ENCODE measurements at regions not wholly inside any gene's neighbourhood (a gene's known extent, or its start where the extent isn't known, plus 50 kb on each side); places are given as distances from the start of the nearest gene placed in this dataset.

GRCh38 chr18:57270156-57270555 is 82.2 kb upstream of the ST8SIA3 start:
- Histone ChIP-seq H3K9ac (ENCODE audit: low read depth in 1 of 3, low read length in 3 of 3) (no peak overlapping the region), H3K4me1 (ENCODE audit: control insufficient read depth in 3 of 3, insufficient read depth in 3 of 3, low read length in 3 of 3) (no peaks in the 10 kb centered on the region), H3K36me3 (ENCODE audit: control insufficient read depth in 3 of 3, insufficient read depth in 3 of 3, low read length in 3 of 3) (no peaks in the 10 kb centered on the region), H3K27me3 (ENCODE audit: control insufficient read depth in 3 of 3, insufficient read depth in 3 of 3, low read length in 3 of 3) (no peaks in the 10 kb centered on the region), H3K27ac (ENCODE audit: low read depth, low read length) (no peak overlapping the region), H3K9me3 (ENCODE audit: control insufficient read depth in 3 of 3, low read length in 3 of 3) (no peaks in the 10 kb centered on the region), H3K4me3 (ENCODE audit: low read length in 3 of 3) (no peak overlapping the region)

- Histone ChIP-seq H3K9ac (ENCODE audit: low read depth in 1 of 3, low read length in 3 of 3) (no peak overlapping the region), H3K4me3 (ENCODE audit: low read length in 3 of 3) (no peak overlapping the region), H3K36me3 (ENCODE audit: control insufficient read depth in 3 of 3, insufficient read depth in 3 of 3, low read length in 3 of 3) (no peaks in the 10 kb centered on the region), H3K4me1 (ENCODE audit: control insufficient read depth in 3 of 3, insufficient read depth in 3 of 3, low read length in 3 of 3) (no peaks in the 10 kb centered on the region), H3K27me3 (ENCODE audit: control insufficient read depth in 3 of 3, insufficient read depth in 3 of 3, low read length in 3 of 3) (no peaks in the 10 kb centered on the region), H3K27ac (ENCODE audit: low read depth, low read length) (no peak overlapping the region), H3K9me3 (ENCODE audit: control insufficient read depth in 3 of 3, low read length in 3 of 3) (no peaks in the 10 kb centered on the region)
Measured at GRCh38 chr18:57273194-57273593, 79.2 kb upstream of the ST8SIA3 start.

GRCh38 chr18:57275111-57275510 is 77.2 kb upstream of the ST8SIA3 start:
- Histone ChIP-seq H3K4me1 (ENCODE audit: control insufficient read depth in 3 of 3, insufficient read depth in 3 of 3, low read length in 3 of 3) (no peaks in the 10 kb centered on the region), H3K27me3 (ENCODE audit: control insufficient read depth in 3 of 3, insufficient read depth in 3 of 3, low read length in 3 of 3) (no peaks in the 10 kb centered on the region), H3K9me3 (ENCODE audit: control insufficient read depth in 3 of 3, low read length in 3 of 3) (no peaks in the 10 kb centered on the region), H3K9ac (ENCODE audit: low read depth in 1 of 3, low read length in 3 of 3) (no peak overlapping the region), H3K27ac (ENCODE audit: low read depth, low read length) (no peak overlapping the region), H3K36me3 (ENCODE audit: control insufficient read depth in 3 of 3, insufficient read depth in 3 of 3, low read length in 3 of 3) (no peaks in the 10 kb centered on the region), H3K4me3 (ENCODE audit: low read length in 3 of 3) (no peak overlapping the region)

GRCh38 chr18:57276829-57277228 is 75.5 kb upstream of the ST8SIA3 start:
- Histone ChIP-seq H3K9me3 (ENCODE audit: control insufficient read depth in 3 of 3, low read length in 3 of 3) (no peaks in the 10 kb centered on the region), H3K27me3 (ENCODE audit: control insufficient read depth in 3 of 3, insufficient read depth in 3 of 3, low read length in 3 of 3) (no peaks in the 10 kb centered on the region), H3K4me3 (ENCODE audit: low read length in 3 of 3) (no peak overlapping the region), H3K27ac (ENCODE audit: low read depth, low read length) (no peak overlapping the region), H3K4me1 (ENCODE audit: control insufficient read depth in 3 of 3, insufficient read depth in 3 of 3, low read length in 3 of 3) (no peaks in the 10 kb centered on the region), H3K36me3 (ENCODE audit: control insufficient read depth in 3 of 3, insufficient read depth in 3 of 3, low read length in 3 of 3) (no peaks in the 10 kb centered on the region), H3K9ac (ENCODE audit: low read depth in 1 of 3, low read length in 3 of 3) (no peak overlapping the region)

GRCh38 chr18:57278933-57279332 is 73.4 kb upstream of the ST8SIA3 start:
- H3K4me3 ChIP-seq (ENCODE audit: low read length in 3 of 3), result no peak overlapping the region
- no peak overlapping the region for H3K9ac ChIP-seq (ENCODE audit: low read depth in 1 of 3, low read length in 3 of 3)
- H3K27me3 ChIP-seq (ENCODE audit: control insufficient read depth in 3 of 3, insufficient read depth in 3 of 3, low read length in 3 of 3), result no peaks in the 10 kb centered on the region
- H3K36me3 ChIP-seq (ENCODE audit: control insufficient read depth in 3 of 3, insufficient read depth in 3 of 3, low read length in 3 of 3), result no peaks in the 10 kb centered on the region
- H3K9me3 ChIP-seq (ENCODE audit: control insufficient read depth in 3 of 3, low read length in 3 of 3), result no peaks in the 10 kb centered on the region
- H3K4me1 ChIP-seq (ENCODE audit: control insufficient read depth in 3 of 3, insufficient read depth in 3 of 3, low read length in 3 of 3), result no peaks in the 10 kb centered on the region
- H3K27ac ChIP-seq (ENCODE audit: low read depth, low read length), result no peak overlapping the region

- H3K27ac ChIP-seq (ENCODE audit: low read depth, low read length), result no peak overlapping the region
- no peaks in the 10 kb centered on the region for H3K9me3 ChIP-seq (ENCODE audit: control insufficient read depth in 3 of 3, low read length in 3 of 3)
Measured at GRCh38 chr18:57281519-57281918, 70.8 kb upstream of the ST8SIA3 start.

GRCh38 chr18:57286949-57287348 is 65.4 kb upstream of the ST8SIA3 start:
- H3K4me3 ChIP-seq (ENCODE audit: low read length in 3 of 3), result no peak overlapping the region
- no peaks in the 10 kb centered on the region for H3K4me1 ChIP-seq (ENCODE audit: control insufficient read depth in 3 of 3, insufficient read depth in 3 of 3, low read length in 3 of 3)
- H3K36me3 ChIP-seq (ENCODE audit: control insufficient read depth in 3 of 3, insufficient read depth in 3 of 3, low read length in 3 of 3), result no peaks in the 10 kb centered on the region
- H3K27me3 ChIP-seq (ENCODE audit: control insufficient read depth in 3 of 3, insufficient read depth in 3 of 3, low read length in 3 of 3), result no peaks in the 10 kb centered on the region
- no peak overlapping the region for H3K27ac ChIP-seq (ENCODE audit: low read depth, low read length)
- peaks cover 0 to 2% (median 0%) of the 10 kb centered on the region in 3 donors for H3K9me3 ChIP-seq (ENCODE audit: control insufficient read depth in 3 of 3, low read length in 3 of 3)
- H3K9ac ChIP-seq (ENCODE audit: low read depth in 1 of 3, low read length in 3 of 3), result no peak overlapping the region

More at GRCh38 chr18:57281519-57281918, 70.8 kb upstream of the ST8SIA3 start:
- no peaks in the 10 kb centered on the region for H3K27me3 ChIP-seq (ENCODE audit: control insufficient read depth in 3 of 3, insufficient read depth in 3 of 3, low read length in 3 of 3)
- no peaks in the 10 kb centered on the region for H3K4me1 ChIP-seq (ENCODE audit: control insufficient read depth in 3 of 3, insufficient read depth in 3 of 3, low read length in 3 of 3)
- H3K36me3 ChIP-seq (ENCODE audit: control insufficient read depth in 3 of 3, insufficient read depth in 3 of 3, low read length in 3 of 3), result no peaks in the 10 kb centered on the region
- H3K9ac ChIP-seq (ENCODE audit: low read depth in 1 of 3, low read length in 3 of 3), result no peak overlapping the region
- no peak overlapping the region for H3K4me3 ChIP-seq (ENCODE audit: low read length in 3 of 3)

- Histone ChIP-seq H3K27me3 (ENCODE audit: control insufficient read depth in 3 of 3, insufficient read depth in 3 of 3, low read length in 3 of 3) (no peaks in the 10 kb centered on the region), H3K36me3 (ENCODE audit: control insufficient read depth in 3 of 3, insufficient read depth in 3 of 3, low read length in 3 of 3) (no peaks in the 10 kb centered on the region), H3K4me3 (ENCODE audit: low read length in 3 of 3) (no peak overlapping the region), H3K9ac (ENCODE audit: low read depth in 1 of 3, low read length in 3 of 3) (no peak overlapping the region), H3K9me3 (ENCODE audit: control insufficient read depth in 3 of 3, low read length in 3 of 3) (peaks cover 0 to 2% (median 0%) of the 10 kb centered on the region in 3 donors), H3K4me1 (ENCODE audit: control insufficient read depth in 3 of 3, insufficient read depth in 3 of 3, low read length in 3 of 3) (no peaks in the 10 kb centered on the region), H3K27ac (ENCODE audit: low read depth, low read length) (no peak overlapping the region)
Measured at GRCh38 chr18:57287766-57288165, 64.6 kb upstream of the ST8SIA3 start.

GRCh38 chr18:57294547-57294946 is 57.8 kb upstream of the ST8SIA3 start:
- Histone ChIP-seq H3K27me3 (ENCODE audit: control insufficient read depth in 3 of 3, insufficient read depth in 3 of 3, low read length in 3 of 3) (no peaks in the 10 kb centered on the region), H3K9ac (ENCODE audit: low read depth in 1 of 3, low read length in 3 of 3) (no peak overlapping the region), H3K36me3 (ENCODE audit: control insufficient read depth in 3 of 3, insufficient read depth in 3 of 3, low read length in 3 of 3) (no peaks in the 10 kb centered on the region), H3K4me3 (ENCODE audit: low read length in 3 of 3) (no peak overlapping the region), H3K9me3 (ENCODE audit: control insufficient read depth in 3 of 3, low read length in 3 of 3) (peaks cover 0 to 2% (median 0%) of the 10 kb centered on the region in 3 donors), H3K4me1 (ENCODE audit: control insufficient read depth in 3 of 3, insufficient read depth in 3 of 3, low read length in 3 of 3) (no peaks in the 10 kb centered on the region), H3K27ac (ENCODE audit: low read depth, low read length) (no peak overlapping the region)

- no peak overlapping the region for H3K9ac ChIP-seq (ENCODE audit: low read depth in 1 of 3, low read length in 3 of 3)
- H3K9me3 ChIP-seq (ENCODE audit: control insufficient read depth in 3 of 3, low read length in 3 of 3), result no peaks in the 10 kb centered on the region
- H3K4me1 ChIP-seq (ENCODE audit: control insufficient read depth in 3 of 3, insufficient read depth in 3 of 3, low read length in 3 of 3), result no peaks in the 10 kb centered on the region
- H3K4me3 ChIP-seq (ENCODE audit: low read length in 3 of 3), result no peak overlapping the region
- peaks cover 0 to 3% (median 0%) of the 10 kb centered on the region in 3 donors for H3K27me3 ChIP-seq (ENCODE audit: control insufficient read depth in 3 of 3, insufficient read depth in 3 of 3, low read length in 3 of 3)
- H3K27ac ChIP-seq (ENCODE audit: low read depth, low read length), result no peak overlapping the region
- H3K36me3 ChIP-seq (ENCODE audit: control insufficient read depth in 3 of 3, insufficient read depth in 3 of 3, low read length in 3 of 3), result no peaks in the 10 kb centered on the region
Measured at GRCh38 chr18:57296336-57296735, 56.0 kb upstream of the ST8SIA3 start.

- H3K4me3 ChIP-seq (ENCODE audit: low read length in 3 of 3), result no peak overlapping the region
- H3K4me1 ChIP-seq (ENCODE audit: control insufficient read depth in 3 of 3, insufficient read depth in 3 of 3, low read length in 3 of 3), result no peaks in the 10 kb centered on the region
- no peaks in the 10 kb centered on the region for H3K9me3 ChIP-seq (ENCODE audit: control insufficient read depth in 3 of 3, low read length in 3 of 3)
- H3K27me3 ChIP-seq (ENCODE audit: control insufficient read depth in 3 of 3, insufficient read depth in 3 of 3, low read length in 3 of 3), result peaks cover 3 to 9% (median 7%) of the 10 kb centered on the region in 3 donors
- no peak overlapping the region for H3K27ac ChIP-seq (ENCODE audit: low read depth, low read length)
- no peak overlapping the region for H3K9ac ChIP-seq (ENCODE audit: low read depth in 1 of 3, low read length in 3 of 3)
- H3K36me3 ChIP-seq (ENCODE audit: control insufficient read depth in 3 of 3, insufficient read depth in 3 of 3, low read length in 3 of 3), result no peaks in the 10 kb centered on the region
Measured at GRCh38 chr18:57297306-57297705, 55.1 kb upstream of the ST8SIA3 start.

All from skeletal muscle tissue (tissue), 3 donors.